ENCODE measurements at regions not wholly inside any gene's neighbourhood (a gene's known extent, or its start where the extent isn't known, plus 50 kb on each side); places are given as distances from the start of the nearest gene placed in this dataset.
"Not testable (repeated sequence)": the region's sequence is repeated elsewhere in the genome, so short reads cannot be mapped to it uniquely, and the experiment has no call there.

- ATAC-seq, result not testable (repeated sequence)
Measured at GRCh38 chrX:67213686-67214085, 330.1 kb upstream of the AR start.

- no peak for ATAC-seq
Measured at GRCh38 chrX:67207912-67208311, 335.9 kb upstream of the AR start.

- ATAC-seq, result no peak
Measured at GRCh38 chrX:67159437-67159836, 384.4 kb upstream of the AR start.

- ATAC-seq, result no peak
Measured at GRCh38 chrX:67114635-67115034, 429.2 kb upstream of the AR start.

GRCh38 chrX:67105758-67106116 lies 438.1 kb upstream of the AR start:
- ATAC-seq, result no peak

- ATAC-seq, result no peak
Measured at GRCh38 chrX:67104982-67105757, 438.7 kb upstream of the AR start.

- no peak for ATAC-seq
Measured at GRCh38 chrX:67100031-67100884, 443.6 kb upstream of the AR start.

GRCh38 chrX:67094061-67094460 lies 449.8 kb upstream of the AR start:
- no peak for ATAC-seq

GRCh38 chrX:67050760-67051159 lies 411.9 kb upstream of the EDA2R start:
- ATAC-seq, result no peak

GRCh38 chrX:67044866-67045265 lies 406.0 kb upstream of the EDA2R start:
- ATAC-seq, result no peak

GRCh38 chrX:67044029-67044653 lies 405.3 kb upstream of the EDA2R start:
- no peak for ATAC-seq

GRCh38 chrX:67004451-67004850 lies 365.6 kb upstream of the EDA2R start:
- no peak for ATAC-seq

- ATAC-seq, result no peak
Measured at GRCh38 chrX:66994729-66995128, 355.9 kb upstream of the EDA2R start.

- ATAC-seq, result not testable (repeated sequence)
Measured at GRCh38 chrX:66992077-66992476, 353.2 kb upstream of the EDA2R start.

GRCh38 chrX:66988331-66988730 lies 349.5 kb upstream of the EDA2R start:
- no peak for ATAC-seq

GRCh38 chrX:66961665-66962064 lies 322.8 kb upstream of the EDA2R start:
- ATAC-seq, result no peak

- no peak for ATAC-seq
Measured at GRCh38 chrX:66931713-66932112, 292.8 kb upstream of the EDA2R start.

- not testable (repeated sequence) for ATAC-seq
Measured at GRCh38 chrX:66930516-66930915, 291.6 kb upstream of the EDA2R start.

- no peak for ATAC-seq
Measured at GRCh38 chrX:66920296-66920695, 281.4 kb upstream of the EDA2R start.

GRCh38 chrX:66919280-66919832 lies 280.5 kb upstream of the EDA2R start:
- no peak for ATAC-seq

GRCh38 chrX:66918511-66918910 lies 279.6 kb upstream of the EDA2R start:
- ATAC-seq, result no peak

- no peak for ATAC-seq
Measured at GRCh38 chrX:66915893-66916292, 277.0 kb upstream of the EDA2R start.

- ATAC-seq, result no peak
Measured at GRCh38 chrX:66914080-66914479, 275.2 kb upstream of the EDA2R start.
